OCI-LY3 (cell line): ENCODE measurements at regions not wholly inside any gene's neighbourhood (a gene's known extent, or its start where the extent isn't known, plus 50 kb on each side); places are given as distances from the start of the nearest gene placed in this dataset.

Source experiments
- CTCF ChIP-seq: fragments of 200-600, 300-600 bp; sonication (generic); IDR thresholded peaks from 2 replicates; pipeline ENCODE4 v1.5.1; 2014; ENCODE audit warnings: antibody characterized with exemption, low read length, low read depth
- EZH2phosphoT487 ChIP-seq: fragments of 200-600 bp; shearing (Covaris generic); IDR thresholded peaks from 2 replicates; pipeline ENCODE4 v1.6.1; 2018; ENCODE audit warnings: antibody characterized with exemption, mixed run types, low read depth

- TF ChIP-seq CTCF (no peak), EZH2phosphoT487 (no peak)
These were observed 598.9 kb downstream of the SPOCK3 start for GRCh38 chr4:166635367-166635766.
